GM18511 (cell line): ENCODE measurements at regions not wholly inside any gene's neighbourhood (a gene's known extent, or its start where the extent isn't known, plus 50 kb on each side); places are given as distances from the start of the nearest gene placed in this dataset.

ENCODE experiments used
- ATAC-seq: cut with Tn5 transposase; IDR thresholded peaks from one replicate; pipeline ENCODE4 v1.9.1; 2021; ENCODE audit warnings: mild to moderate bottlenecking, moderate library complexity; ENCODE audit not compliant: unreplicated experiment

DNA sequence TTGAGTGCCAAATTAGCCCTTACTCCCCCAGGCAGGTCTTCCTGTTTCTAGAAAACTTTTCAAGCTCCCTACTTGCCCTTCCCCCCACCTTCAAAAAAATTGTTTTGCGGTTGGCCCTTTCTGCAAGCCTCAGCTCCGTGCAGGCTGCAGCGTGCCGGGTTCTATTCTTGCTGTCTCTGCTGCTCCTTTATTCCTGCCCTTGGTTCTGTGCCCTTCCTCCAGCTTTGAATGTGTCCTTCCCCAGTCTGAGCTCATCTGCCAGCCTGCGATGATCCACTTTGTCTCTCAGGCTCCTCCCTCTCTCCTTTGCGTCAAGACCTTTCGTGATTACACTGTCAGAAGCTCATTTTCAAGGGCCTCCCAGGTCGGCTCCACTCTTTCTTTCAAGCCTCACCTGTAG, 98.6 kb downstream of the IRF2BPL start:
- ATAC-seq: no peak

GRCh38 chr14:76927971-76928700, 100.4 kb downstream of the IRF2BPL start:
- ATAC-seq: no peak

DNA sequence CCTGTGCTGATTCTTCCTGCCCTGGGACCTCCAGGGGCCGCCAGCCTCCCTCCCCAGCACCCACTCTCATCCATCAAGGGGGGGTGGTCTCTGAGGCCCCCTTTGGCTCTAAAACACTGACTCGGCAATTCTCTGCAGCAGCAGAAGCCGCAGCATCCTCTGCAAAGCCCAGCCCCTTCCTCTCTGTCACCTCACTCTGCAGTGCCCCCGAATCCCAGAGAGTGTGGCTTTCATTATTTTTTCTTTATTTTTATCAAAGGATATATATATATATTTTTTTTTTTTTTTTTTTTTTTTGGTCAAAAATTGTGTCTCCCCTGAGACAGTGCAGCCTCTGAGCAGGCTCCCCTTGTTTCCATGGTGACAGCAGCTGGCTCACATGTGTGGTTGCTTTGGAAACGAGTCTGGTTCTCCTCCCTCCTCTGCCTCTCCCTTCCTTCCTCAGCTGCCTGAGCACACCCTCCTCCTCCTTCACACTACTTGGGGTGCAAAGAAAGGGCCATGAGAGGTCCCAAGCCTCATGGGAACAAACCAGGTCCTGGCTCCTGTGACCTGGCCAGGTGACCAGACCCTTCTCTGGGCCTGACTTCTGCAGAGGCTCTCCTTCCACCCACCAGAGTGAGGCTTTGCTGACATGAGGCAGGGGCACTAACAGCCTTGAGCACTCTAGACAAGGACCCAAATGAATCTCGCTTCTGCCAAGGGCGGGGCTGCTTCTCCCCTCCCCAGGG, 100.5 kb downstream of the LRRC74A start:
- peak; percentile 81 for ATAC-seq

DNA sequence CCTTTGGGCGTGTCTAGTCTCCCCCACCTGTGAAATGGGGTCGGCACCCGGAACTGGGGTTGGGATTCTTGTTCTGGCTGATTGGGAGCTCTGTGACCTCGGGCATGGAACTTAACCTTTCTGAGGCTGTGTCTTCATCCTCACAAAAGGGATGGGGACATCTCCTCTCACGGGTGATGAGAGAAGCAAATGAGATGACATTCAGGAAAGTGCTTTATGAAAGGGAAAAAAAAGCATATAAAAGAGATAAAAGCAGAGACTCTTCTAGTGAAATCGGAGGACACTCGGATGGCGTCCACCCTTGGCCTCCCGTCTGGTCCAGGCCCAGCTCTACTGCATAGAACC, 98.9 kb downstream of the LRRC74A start:
- no peak for ATAC-seq

DNA sequence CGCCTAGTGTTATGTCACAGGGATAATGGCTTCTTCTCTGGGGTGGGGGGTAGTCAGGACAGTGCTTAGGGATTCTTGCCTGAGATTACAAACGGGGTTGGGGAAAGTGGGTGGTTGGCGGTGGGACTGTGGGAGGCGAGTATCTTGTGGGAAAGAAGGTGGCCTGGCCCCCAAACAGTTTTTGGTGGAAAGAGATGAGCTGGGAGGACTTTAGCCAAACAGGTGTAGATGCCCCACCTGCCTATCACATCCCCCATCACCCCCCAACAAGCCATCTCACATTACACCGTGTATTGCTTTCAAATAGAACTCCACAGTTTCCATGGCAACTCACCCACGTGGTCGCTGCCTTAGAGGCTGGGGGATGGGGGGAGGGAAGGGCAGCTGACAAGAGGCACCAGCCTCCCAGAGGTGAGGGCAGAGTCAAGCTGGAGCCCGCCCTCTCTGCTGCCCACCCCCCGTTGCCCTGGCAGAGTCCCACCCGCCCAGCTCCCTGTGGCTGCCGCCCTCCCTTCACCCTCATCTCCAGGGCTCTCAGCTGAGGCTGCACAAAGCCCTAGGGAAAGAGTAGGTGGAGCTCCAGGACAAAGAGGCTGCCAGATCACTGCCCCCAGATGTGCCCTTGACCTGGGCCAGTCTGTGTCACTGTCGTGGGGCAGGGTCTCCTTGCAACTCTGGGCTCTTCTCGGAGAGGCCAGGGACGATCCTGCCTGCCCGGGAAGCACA, 98.3 kb downstream of the LRRC74A start:
- no peak for ATAC-seq

GRCh38 chr14:76923431-76924370, 97.5 kb downstream of the LRRC74A start:
- no peak for ATAC-seq

DNA sequence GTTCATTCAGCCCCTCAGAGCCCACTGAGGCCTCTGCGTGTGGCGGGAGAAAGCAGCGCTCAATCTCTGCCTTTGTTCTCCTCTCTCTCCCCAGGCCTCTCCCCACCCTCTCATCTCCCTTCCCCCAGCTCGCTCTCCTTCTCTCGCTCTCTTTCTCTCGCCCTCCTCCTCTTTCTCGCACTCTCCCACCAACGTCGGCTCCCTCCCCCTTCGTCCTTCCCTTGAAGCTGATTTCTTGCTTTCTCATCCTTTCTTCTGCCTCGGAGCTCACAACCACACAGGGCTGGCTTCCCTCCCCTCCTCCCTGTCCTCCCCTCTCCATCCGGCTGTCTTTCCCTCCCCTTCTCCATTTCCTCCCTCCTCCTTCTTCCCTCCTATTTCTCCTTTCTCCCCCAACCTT, 96.4 kb downstream of the LRRC74A start:
- ATAC-seq: no peak

DNA sequence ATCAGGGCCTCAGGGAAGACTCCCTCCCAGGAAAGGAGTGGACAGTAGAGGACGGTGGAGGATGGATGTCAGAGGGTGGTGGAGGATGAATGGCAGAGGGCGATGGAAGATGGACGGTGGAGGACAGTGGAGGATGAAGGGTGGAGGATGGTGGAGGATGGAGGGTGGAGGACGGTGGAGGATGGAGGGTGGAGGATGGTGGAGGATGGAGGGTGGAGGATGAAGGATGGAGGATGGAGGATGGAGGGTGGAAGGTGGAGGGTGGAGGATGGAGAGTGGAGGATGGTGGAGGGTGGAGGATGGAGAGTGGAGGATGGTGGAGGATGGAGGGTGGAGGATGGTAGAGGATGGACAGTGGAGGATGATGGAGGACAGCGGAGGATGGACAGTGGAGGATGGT, 95.9 kb downstream of the LRRC74A start:
- no peak for ATAC-seq

DNA sequence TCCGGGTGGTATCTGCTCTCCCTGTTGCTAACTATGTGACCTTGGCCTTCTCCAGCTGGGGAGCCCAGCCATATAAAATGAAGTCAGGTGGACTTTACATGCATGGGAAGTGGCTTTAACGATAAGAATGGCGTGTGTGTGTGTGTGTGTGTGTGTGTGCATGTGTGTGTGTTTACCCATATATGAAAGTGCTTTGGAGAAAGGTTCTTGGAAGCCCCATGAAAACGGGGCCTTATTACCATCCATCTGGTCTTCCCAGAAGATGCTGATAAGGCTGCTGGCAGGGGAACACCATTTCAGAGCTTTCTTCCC, 94.8 kb downstream of the LRRC74A start:
- no peak for ATAC-seq

GRCh38 chr14:76920331-76921087, 94.3 kb downstream of the LRRC74A start:
- ATAC-seq: no peak

- no peak for ATAC-seq
Observed at GRCh38 chr14:76919431-76920330, 93.5 kb downstream of the LRRC74A start.
